Esophagus muscularis mucosa (tissue), 4 donors: ENCODE measurements at regions not wholly inside any gene's neighbourhood (a gene's known extent, or its start where the extent isn't known, plus 50 kb on each side); places are given as distances from the start of the nearest gene placed in this dataset.

Experiments used
- CTCF ChIP-seq, 3 experiments: fragments of 200-600 bp in 2 of 3; fragments of 450-650 bp in 1 of 3; sonication (generic) in 2 of 3; IDR thresholded peaks; one replicate each; pipeline ENCODE4 v1.5.1; 2017 to 2019; ENCODE audit warnings: antibody characterized with exemption in 3 of 3, mild to moderate bottlenecking in 2 of 3, moderate library complexity in 1 of 3
- EP300 ChIP-seq: sonication (generic); formaldehyde crosslinking; IDR thresholded peaks from one replicate; pipeline ENCODE4 v1.6.1; 2017; ENCODE audit warnings: antibody characterized with exemption
- POLR2AphosphoS5 ChIP-seq, 2 donors: sonication (generic); formaldehyde crosslinking; IDR thresholded peaks; one replicate each; pipeline ENCODE4 v1.6.1; 2017; ENCODE audit warnings: antibody characterized with exemption in 2 of 2

GRCh38 chr2:42942214-42942989, 150.0 kb upstream of the HAAO start:
- TF ChIP-seq CTCF (IDR thresholded peaks at IDR 0.05) (no peak), POLR2AphosphoS5 (IDR thresholded peaks at IDR 0.05) (no peak), EP300 (no peak)
